ENCODE measurements at regions not wholly inside any gene's neighbourhood (a gene's known extent, or its start where the extent isn't known, plus 50 kb on each side); places are given as distances from the start of the nearest gene placed in this dataset.

DNA sequence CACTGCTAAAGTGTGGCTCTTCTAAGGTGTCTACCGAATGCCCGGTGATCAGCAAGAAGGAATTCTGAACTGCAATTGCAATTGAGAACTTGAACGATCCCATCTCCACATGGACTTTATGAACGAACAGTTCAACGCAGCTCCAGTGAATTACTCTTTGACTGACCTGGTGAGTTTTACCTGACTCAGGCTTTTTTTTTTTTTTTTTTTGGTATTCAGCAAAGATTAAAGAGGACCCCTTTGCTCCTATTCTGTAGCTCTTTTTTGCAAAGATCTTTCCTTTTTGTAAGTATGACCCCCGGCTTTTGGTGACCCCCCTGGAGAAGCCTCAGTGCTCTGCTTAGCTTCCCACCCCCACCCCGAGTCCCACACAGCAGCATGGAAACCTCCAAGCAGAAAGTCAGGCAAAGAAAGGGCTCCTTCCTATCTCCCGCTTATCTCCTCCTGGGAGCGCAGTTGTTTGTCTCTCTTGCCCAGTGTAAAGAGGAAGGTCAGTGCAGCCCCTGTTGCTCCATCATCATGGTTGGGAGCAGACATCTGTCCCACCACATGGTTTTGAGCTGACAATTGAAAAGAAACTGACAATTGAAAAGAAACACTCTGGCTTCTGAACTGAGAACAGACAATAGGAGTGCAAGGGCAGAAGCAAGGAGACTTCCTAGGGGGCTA lies 72.1 kb upstream of the DIO3 start:
- ATAC-seq (ENCODE audit: insufficient read depth, low read depth) (no peak), DNase-seq (no peak)
- H4K20me1 ChIP-seq (ENCODE audit: insufficient read depth, low read length) = no peaks in the 10 kb centered on the region

DNA sequence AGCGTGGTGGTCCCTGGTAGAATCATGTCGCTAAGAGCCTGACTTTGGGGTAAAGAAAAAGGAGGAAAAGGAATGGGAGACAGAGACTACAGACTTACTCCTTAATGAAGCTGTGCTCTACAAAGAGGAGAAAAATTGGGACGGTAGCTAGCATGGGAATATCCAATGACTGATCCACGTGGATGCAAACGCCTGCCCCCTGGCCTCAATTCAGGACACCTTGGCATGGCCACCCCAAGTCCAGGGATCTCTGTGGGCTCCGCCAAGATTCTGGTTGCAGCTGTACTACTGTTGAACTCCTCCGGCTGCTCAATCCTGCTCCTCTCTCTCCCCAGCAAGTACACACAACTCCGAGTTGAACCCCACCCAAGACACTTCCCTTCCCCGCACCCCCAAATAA lies 70.5 kb upstream of the DIO3 start:
- Histone ChIP-seq H3K27me3 (ENCODE audit: insufficient read depth, low read length, poor library complexity) (no peaks in the 10 kb centered on the region), H3K36me3 (ENCODE audit: insufficient read depth, low read length) (no peaks in the 10 kb centered on the region), H3K4me2 (ENCODE audit: insufficient read depth, low read length) (no peak overlapping the region), H4K20me1 (ENCODE audit: insufficient read depth, low read length) (no peaks in the 10 kb centered on the region), H3K9me3 (ENCODE audit: insufficient read depth, low read length, severe bottlenecking) (peaks cover 18% of the 10 kb centered on the region), H2AFZ (ENCODE audit: low read depth, low read length) (no peak overlapping the region), H3K4me3 (ENCODE audit: low read depth in 1 of 2, low read length in 2 of 2) (no peak overlapping the region), H3K79me2 (ENCODE audit: insufficient read depth, low read length) (no peaks in the 10 kb centered on the region), H3K27ac (ENCODE audit: low read length) (no peak overlapping the region), H3K4me1 (ENCODE audit: insufficient read depth, low read length) (no peaks in the 10 kb centered on the region), H3K9ac (ENCODE audit: low read depth, low read length) (no peak overlapping the region)
- no peak for DNase-seq
- no peak for ATAC-seq (ENCODE audit: insufficient read depth, low read depth)
- TF ChIP-seq EZH2 (IDR thresholded peaks at IDR 0.05; ENCODE audit: borderline replicate concordance, low read depth, low read length, severe bottlenecking) = no peak
- TF ChIP-seq, protein P1, sequence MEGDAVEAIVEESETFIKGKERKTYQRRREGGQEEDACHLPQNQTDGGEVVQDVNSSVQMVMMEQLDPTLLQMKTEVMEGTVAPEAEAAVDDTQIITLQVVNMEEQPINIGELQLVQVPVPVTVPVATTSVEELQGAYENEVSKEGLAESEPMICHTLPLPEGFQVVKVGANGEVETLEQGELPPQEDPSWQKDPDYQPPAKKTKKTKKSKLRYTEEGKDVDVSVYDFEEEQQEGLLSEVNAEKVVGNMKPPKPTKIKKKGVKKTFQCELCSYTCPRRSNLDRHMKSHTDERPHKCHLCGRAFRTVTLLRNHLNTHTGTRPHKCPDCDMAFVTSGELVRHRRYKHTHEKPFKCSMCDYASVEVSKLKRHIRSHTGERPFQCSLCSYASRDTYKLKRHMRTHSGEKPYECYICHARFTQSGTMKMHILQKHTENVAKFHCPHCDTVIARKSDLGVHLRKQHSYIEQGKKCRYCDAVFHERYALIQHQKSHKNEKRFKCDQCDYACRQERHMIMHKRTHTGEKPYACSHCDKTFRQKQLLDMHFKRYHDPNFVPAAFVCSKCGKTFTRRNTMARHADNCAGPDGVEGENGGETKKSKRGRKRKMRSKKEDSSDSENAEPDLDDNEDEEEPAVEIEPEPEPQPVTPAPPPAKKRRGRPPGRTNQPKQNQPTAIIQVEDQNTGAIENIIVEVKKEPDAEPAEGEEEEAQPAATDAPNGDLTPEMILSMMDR (IDR thresholded peaks at IDR 0.05; ENCODE audit: borderline replicate concordance, extremely low read depth, low read length, poor library complexity, severe bottlenecking) = no peak

More for the DNA sequence above, 72.1 kb upstream of the DIO3 start:
- no peak overlapping the region for H3K4me2 ChIP-seq (ENCODE audit: insufficient read depth, low read length)
- H3K9me3 ChIP-seq (ENCODE audit: insufficient read depth, low read length, severe bottlenecking) = peaks cover 19% of the 10 kb centered on the region
- H3K4me1 ChIP-seq (ENCODE audit: insufficient read depth, low read length) = no peaks in the 10 kb centered on the region
- TF ChIP-seq EZH2 (IDR thresholded peaks at IDR 0.05; ENCODE audit: borderline replicate concordance, low read depth, low read length, severe bottlenecking) = no peak
- TF ChIP-seq, protein P1 (IDR thresholded peaks at IDR 0.05; ENCODE audit: borderline replicate concordance, extremely low read depth, low read length, poor library complexity, severe bottlenecking) = no peak
- no peak overlapping the region for H2AFZ ChIP-seq (ENCODE audit: low read depth, low read length)
- H3K9ac ChIP-seq (ENCODE audit: low read depth, low read length) = no peak overlapping the region
- no peaks in the 10 kb centered on the region for H3K36me3 ChIP-seq (ENCODE audit: insufficient read depth, low read length)
- no peaks in the 10 kb centered on the region for H3K79me2 ChIP-seq (ENCODE audit: insufficient read depth, low read length)
- no peak overlapping the region for H3K27ac ChIP-seq (ENCODE audit: low read length)
- no peaks in the 10 kb centered on the region for H3K27me3 ChIP-seq (ENCODE audit: insufficient read depth, low read length, poor library complexity)
- no peak overlapping the region for H3K4me3 ChIP-seq (ENCODE audit: low read depth in 1 of 2, low read length in 2 of 2)

DNA sequence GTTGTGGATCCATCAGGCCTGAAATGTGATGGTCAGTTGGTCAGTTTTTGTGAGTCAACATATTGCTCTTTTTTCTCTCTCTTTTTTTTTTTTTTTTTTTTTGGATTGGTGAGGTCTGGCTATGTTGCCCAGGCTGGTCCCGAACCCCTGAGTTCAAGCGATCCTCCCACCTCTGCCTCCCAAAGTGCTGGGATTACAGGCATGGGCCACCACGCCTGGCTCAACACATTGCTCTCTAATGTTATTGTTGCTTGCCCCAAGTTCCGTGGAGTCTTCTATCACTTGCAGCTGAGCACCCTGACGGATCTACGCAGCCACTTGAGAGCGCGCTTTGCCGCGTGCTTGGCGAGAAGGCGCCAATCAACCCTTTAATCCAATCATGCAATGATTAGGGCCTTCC lies 69.5 kb upstream of the DIO3 start:
- no peak for ATAC-seq (ENCODE audit: insufficient read depth, low read depth)
- TF ChIP-seq, protein P1 (IDR thresholded peaks at IDR 0.05; ENCODE audit: borderline replicate concordance, extremely low read depth, low read length, poor library complexity, severe bottlenecking) = no peak
- TF ChIP-seq EZH2 (IDR thresholded peaks at IDR 0.05; ENCODE audit: borderline replicate concordance, low read depth, low read length, severe bottlenecking) = no peak
- H3K79me2 ChIP-seq (ENCODE audit: insufficient read depth, low read length) = no peaks in the 10 kb centered on the region

More for the DNA sequence above, 69.5 kb upstream of the DIO3 start:
- Histone ChIP-seq H3K36me3 (ENCODE audit: insufficient read depth, low read length) (no peaks in the 10 kb centered on the region), H3K9me3 (ENCODE audit: insufficient read depth, low read length, severe bottlenecking) (peaks cover 9% of the 10 kb centered on the region), H3K27ac (ENCODE audit: low read length) (no peak overlapping the region), H3K4me1 (ENCODE audit: insufficient read depth, low read length) (no peaks in the 10 kb centered on the region), H3K4me2 (ENCODE audit: insufficient read depth, low read length) (no peak overlapping the region), H3K4me3 (ENCODE audit: low read depth in 1 of 2, low read length in 2 of 2) (no peak overlapping the region), H2AFZ (ENCODE audit: low read depth, low read length) (no peak overlapping the region), H3K27me3 (ENCODE audit: insufficient read depth, low read length, poor library complexity) (no peaks in the 10 kb centered on the region), H4K20me1 (ENCODE audit: insufficient read depth, low read length) (no peaks in the 10 kb centered on the region), H3K9ac (ENCODE audit: low read depth, low read length) (no peak overlapping the region)
- DNase-seq = no peak
